Astrocyte of the cerebellum (primary cell): ENCODE measurements at regions not wholly inside any gene's neighbourhood (a gene's known extent, or its start where the extent isn't known, plus 50 kb on each side); places are given as distances from the start of the nearest gene placed in this dataset.

Experiments used
- DNase-seq: peaks from one replicate; pipeline ENCODE4 v3.0.0-alpha.2; 2011; ENCODE audit warnings: low read depth
- H3K4me3 ChIP-seq: 2 replicates; pipeline ENCODE4 v1.5.1; 2011; ENCODE audit warnings: mild to moderate bottlenecking, low read depth, low read length, moderate library complexity
- in situ Hi-C: cut with HindIII; loops from 2 replicates; pipeline ENCODE4 v1.10.0; 2017; ENCODE audit warnings: low sequenced_read_pairs
- TF ChIP-seq, protein P1 (sequence below): IDR thresholded peaks from 2 replicates; pipeline ENCODE4 v1.5.1; 2012; ENCODE audit warnings: low read length, low read depth, moderate library complexity, mild to moderate bottlenecking; ENCODE audit errors: missing control alignments

DNA sequence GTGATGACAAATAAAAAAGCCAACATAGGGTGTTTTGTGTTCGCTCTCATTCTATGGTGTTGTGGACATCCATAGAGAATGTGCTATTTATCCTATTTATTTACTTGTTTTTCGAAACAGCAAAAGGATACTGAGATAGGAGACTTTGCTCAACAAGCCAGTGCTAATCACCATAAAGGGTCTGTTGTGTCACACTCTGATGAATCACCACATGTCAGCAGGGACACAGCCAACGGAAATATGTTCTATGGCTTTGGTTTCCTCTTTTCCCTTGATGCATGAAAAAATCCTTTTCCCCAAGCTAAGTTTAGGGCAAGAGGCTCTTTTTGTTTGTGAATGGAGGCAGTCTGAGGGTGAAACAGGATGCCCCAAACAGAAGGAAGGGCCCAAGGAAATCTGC is 154.3 kb downstream of the RNF152 start:
- DNase-seq, result no peak
- in situ Hi-C loops, result no loop called here
- TF ChIP-seq, protein P1, sequence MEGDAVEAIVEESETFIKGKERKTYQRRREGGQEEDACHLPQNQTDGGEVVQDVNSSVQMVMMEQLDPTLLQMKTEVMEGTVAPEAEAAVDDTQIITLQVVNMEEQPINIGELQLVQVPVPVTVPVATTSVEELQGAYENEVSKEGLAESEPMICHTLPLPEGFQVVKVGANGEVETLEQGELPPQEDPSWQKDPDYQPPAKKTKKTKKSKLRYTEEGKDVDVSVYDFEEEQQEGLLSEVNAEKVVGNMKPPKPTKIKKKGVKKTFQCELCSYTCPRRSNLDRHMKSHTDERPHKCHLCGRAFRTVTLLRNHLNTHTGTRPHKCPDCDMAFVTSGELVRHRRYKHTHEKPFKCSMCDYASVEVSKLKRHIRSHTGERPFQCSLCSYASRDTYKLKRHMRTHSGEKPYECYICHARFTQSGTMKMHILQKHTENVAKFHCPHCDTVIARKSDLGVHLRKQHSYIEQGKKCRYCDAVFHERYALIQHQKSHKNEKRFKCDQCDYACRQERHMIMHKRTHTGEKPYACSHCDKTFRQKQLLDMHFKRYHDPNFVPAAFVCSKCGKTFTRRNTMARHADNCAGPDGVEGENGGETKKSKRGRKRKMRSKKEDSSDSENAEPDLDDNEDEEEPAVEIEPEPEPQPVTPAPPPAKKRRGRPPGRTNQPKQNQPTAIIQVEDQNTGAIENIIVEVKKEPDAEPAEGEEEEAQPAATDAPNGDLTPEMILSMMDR, result no peak
- no peak overlapping the region for H3K4me3 ChIP-seq

DNA sequence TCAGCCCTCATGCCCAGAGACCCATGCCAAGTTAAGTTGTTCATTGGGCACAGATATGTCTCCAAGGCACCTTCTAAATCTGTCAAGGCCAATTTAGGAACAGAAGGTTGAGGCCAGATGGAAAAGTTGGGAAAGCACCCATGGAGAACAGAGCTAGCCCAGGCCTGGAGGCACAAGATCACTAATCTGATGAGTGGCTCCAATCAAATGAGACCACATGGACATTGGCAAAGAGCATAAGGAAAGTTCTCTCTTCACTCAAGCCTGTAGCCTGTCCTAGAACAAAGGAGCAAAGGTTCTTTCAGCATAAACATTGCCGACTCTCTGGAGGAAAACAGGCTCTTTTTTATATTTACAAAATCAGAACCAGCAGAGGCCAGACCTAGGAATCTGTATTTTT is 154.8 kb downstream of the RNF152 start:
- H3K4me3 ChIP-seq, result no peak overlapping the region
- no peak for DNase-seq
- in situ Hi-C loops, result no loop called here
- TF ChIP-seq, protein P1, result no peak

DNA sequence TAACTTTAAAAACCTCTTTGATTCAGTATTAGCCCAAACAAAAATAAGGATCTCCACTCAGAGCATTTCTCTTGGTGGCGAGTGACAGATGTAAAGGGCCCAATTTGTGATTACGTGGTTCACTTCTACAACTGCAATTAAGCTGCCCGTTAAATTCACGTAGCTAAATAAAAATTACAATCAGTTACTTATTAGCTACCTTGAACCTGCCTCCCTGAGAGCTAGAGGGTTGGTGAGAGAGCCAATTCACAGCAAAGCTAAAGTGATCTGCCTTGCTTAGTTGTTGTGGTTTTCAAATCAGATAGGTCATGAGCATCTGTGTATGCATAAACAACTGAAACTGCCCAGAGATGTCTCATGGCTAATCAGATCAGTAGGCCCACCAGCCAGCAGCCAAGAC is 156.7 kb downstream of the RNF152 start:
- TF ChIP-seq, protein P1, result no peak
- in situ Hi-C loops, result no loop called here
- H3K4me3 ChIP-seq, result no peak overlapping the region
- no peak for DNase-seq

DNA sequence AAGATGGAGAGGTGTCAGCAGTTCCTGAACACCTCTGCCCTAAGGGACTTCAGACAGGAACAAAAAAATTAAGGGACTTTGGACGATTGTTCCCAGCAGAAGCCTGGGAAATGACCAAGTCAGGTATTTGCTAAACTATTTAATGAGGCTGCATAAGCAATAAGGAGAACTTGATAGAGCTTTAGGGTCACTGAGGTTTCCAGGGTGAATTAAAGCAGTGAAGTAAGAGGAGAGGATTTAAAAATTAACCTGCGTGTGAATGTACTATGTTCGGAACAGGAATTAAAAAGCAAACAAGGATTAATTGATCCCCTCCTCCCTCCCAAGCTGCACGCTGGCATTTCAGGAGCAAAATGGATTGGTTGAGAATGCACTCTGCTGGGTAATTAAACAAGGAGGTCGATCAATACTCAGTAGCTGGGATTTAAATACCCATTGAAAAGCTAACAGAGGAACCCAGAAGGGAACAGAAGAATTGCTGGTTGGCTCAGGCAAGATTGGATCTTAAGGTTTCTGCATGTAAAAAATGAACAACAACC is 157.2 kb downstream of the RNF152 start:
- H3K4me3 ChIP-seq, result no peak overlapping the region
- TF ChIP-seq, protein P1, result no peak
- in situ Hi-C loops, result no loop called here

DNA sequence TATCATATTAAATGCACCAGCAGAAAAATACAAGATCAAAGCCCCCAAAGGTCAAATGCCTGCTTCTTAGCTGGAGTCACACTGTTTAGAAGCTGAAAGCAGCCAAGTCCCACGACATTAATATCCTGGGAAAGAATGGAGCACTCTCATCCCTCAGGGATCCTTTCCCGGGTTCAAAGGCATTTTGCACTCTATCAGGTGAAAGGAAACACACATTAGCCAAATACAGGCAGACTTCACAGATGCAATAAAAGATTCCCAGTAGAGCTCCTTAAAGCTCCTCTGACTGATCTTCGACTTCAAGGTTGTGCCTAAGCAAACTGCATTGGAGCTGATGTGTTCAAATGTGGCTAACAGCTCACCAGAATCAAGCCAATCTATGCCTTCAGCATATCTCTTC is 158.4 kb downstream of the RNF152 start:
- in situ Hi-C loops, result no loop called here
- no peak for DNase-seq
- TF ChIP-seq, protein P1, result no peak
- no peak overlapping the region for H3K4me3 ChIP-seq

More for the DNA sequence above, 157.2 kb downstream of the RNF152 start:
- DNase-seq, result no peak

DNA sequence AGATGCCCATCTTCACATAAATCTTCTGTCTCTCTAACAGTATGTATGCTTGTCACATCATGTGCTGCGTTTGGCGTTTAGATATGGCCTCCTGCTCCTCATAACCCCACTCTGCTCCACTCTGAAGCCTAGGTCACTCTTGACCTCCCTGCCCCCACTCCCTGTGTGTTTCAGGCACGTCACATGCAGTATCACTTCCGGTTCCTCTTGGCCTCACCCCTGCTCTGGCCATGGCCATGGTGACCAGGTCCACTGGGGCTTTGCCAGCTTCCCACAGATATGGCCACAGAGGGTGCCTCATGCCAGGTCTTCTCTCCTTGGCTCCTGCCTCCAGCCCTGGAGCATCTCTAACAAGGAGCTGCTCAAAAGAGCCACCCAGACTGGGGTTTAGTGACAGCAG is 160.0 kb downstream of the RNF152 start:
- in situ Hi-C loops, result no loop called here
- TF ChIP-seq, protein P1, result no peak
- no peak for DNase-seq
- no peak overlapping the region for H3K4me3 ChIP-seq
